A549 (cell line): ENCODE measurements at regions not wholly inside any gene's neighbourhood (a gene's known extent, or its start where the extent isn't known, plus 50 kb on each side); places are given as distances from the start of the nearest gene placed in this dataset.

ENCODE experiments used
- ATAC-seq, 2 experiments: fragments of 200-7000 bp in 1 of 2; fragments of >200 bp in 1 of 2; cut with Nextera tagmentation in 1 of 2; cut with Tn5 transposase in 1 of 2; 3 replicates each; pipeline versions ENCODE4 v1.8.0 to v1.9.1; 2018 to 2020; ENCODE audit warnings: mild to moderate bottlenecking in 1 of 2, moderate library complexity in 1 of 2
- CTCF ChIA-PET: fragments of 300-600 bp; sonication (Branson Sonifier 250); formaldehyde crosslinking; extraction: SDS; loops from one replicate; lab custom pipeline; 2021; ENCODE audit warnings: antibody characterized with exemption, inconsistent platforms; lab: Yijun Ruan, JAX
- POLR2A ChIA-PET: fragments of 350-600 bp; formaldehyde crosslinking; extraction: SDS; loops from one replicate; lab custom pipeline; 2021; ENCODE audit warnings: antibody characterized with exemption, inconsistent platforms; lab: Yijun Ruan, JAX
- DNase-seq, 2 experiments: peaks; one replicate each; pipeline versions ENCODE4 v3.0.0 to v3.0.0-alpha.2; 2011 to 2016; ENCODE audit warnings: low read depth in 1 of 2, low spot score in 1 of 2
- FAIRE-seq: peaks from 2 replicates; lab custom pipeline; 2011; peaks lifted over from hg19 to GRCh38; lab: Jason Lieb, UNC
- H3K27ac ChIP-seq, 2 experiments: fragments of >200 bp; sonication (Bioruptor Twin); formaldehyde crosslinking; 3 replicates each; pipeline ENCODE4 v1.5.1; 2016 to 2017
- H3K4me1 ChIP-seq: fragments of >200 bp; sonication (Bioruptor Twin); formaldehyde crosslinking; 3 replicates; pipeline ENCODE4 v1.6.1; 2016
- H3K4me2 ChIP-seq: fragments of >200 bp; sonication (Bioruptor Twin); formaldehyde crosslinking; 3 replicates; pipeline ENCODE4 v1.6.1; 2016
- H3K4me3 ChIP-seq: fragments of >200 bp; sonication (Bioruptor Twin); formaldehyde crosslinking; 3 replicates; pipeline ENCODE4 v1.5.1; 2016
- H3K9me3 ChIP-seq: fragments of >200 bp; sonication (Bioruptor Twin); formaldehyde crosslinking; 3 replicates; pipeline ENCODE4 v1.6.1; 2016
- CBX2 ChIP-seq: fragments of 200-600 bp; sonication (generic); IDR thresholded peaks from 2 replicates; pipeline ENCODE4 v1.6.1; 2016; ENCODE audit warnings: low read depth, mild to moderate bottlenecking, borderline replicate concordance
- CEBPB ChIP-seq, 2 experiments: fragments of >200 bp in 1 of 2; sonication (Bioruptor Twin) in 1 of 2; formaldehyde crosslinking in 1 of 2; IDR thresholded peaks; 2 replicates each; pipeline ENCODE4 v1.6.1; 2012 to 2016
- E2F6 ChIP-seq: IDR thresholded peaks from 2 replicates; pipeline ENCODE4 v1.6.1; 2012; ENCODE audit warnings: low read depth, borderline replicate concordance
- EHF ChIP-seq: fragments of 250-450 bp; sonication (Bioruptor Pico); IDR thresholded peaks from 2 replicates; pipeline ENCODE4 v1.5.0; 2020; ENCODE audit warnings: mild to moderate bottlenecking
- EHMT2 ChIP-seq: fragments of 200-600 bp; sonication (generic); IDR thresholded peaks from 2 replicates; pipeline ENCODE4 v1.6.1; 2016; ENCODE audit warnings: antibody characterized with exemption, low read depth, mild to moderate bottlenecking, moderate library complexity
- ELK1 ChIP-seq: fragments of 150-350 bp; IDR thresholded peaks from 2 replicates; pipeline ENCODE4 v1.6.1; 2014; ENCODE audit warnings: low read depth, mild to moderate bottlenecking, low read length
- EP300 ChIP-seq, 2 experiments: fragments of >200 bp; sonication (Bioruptor Twin); formaldehyde crosslinking; IDR thresholded peaks; 2 replicates in 1 of 2; 3 replicates in 1 of 2; pipeline ENCODE4 v1.6.1; 2016 to 2017
- FOSB ChIP-seq: fragments of 250-450 bp; sonication (Bioruptor Pico); IDR thresholded peaks from 2 replicates; pipeline ENCODE4 v1.5.0; 2020; ENCODE audit warnings: mild to moderate bottlenecking, moderate library complexity
- FOSL2 ChIP-seq, 2 experiments: fragments of 450-650 bp in 1 of 2; fragments of >200 bp in 1 of 2; sonication (Bioruptor Twin) in 1 of 2; formaldehyde crosslinking; IDR thresholded peaks; 2 replicates each; pipeline versions ENCODE4 v1.5.0 to v1.6.1; 2016 to 2020; ENCODE audit warnings: mild to moderate bottlenecking in 1 of 2, moderate library complexity in 1 of 2
- GATA3 ChIP-seq: IDR thresholded peaks from 2 replicates; pipeline ENCODE4 v1.6.1; 2012; ENCODE audit warnings: borderline replicate concordance
- HMGXB4 ChIP-seq: fragments of 250-450 bp; sonication (Bioruptor Pico); IDR thresholded peaks from 2 replicates; pipeline ENCODE4 v1.5.0; 2021; ENCODE audit warnings: mild to moderate bottlenecking, moderate library complexity, borderline replicate concordance
- HOXA7 ChIP-seq: fragments of 250-450 bp; sonication (Bioruptor Pico); IDR thresholded peaks from 2 replicates; pipeline ENCODE4 v1.5.0; 2020; ENCODE audit warnings: mild to moderate bottlenecking, moderate library complexity
- HOXB13 ChIP-seq: fragments of 250-450 bp; sonication (Bioruptor Pico); IDR thresholded peaks from 2 replicates; pipeline ENCODE4 v1.5.0; 2020; ENCODE audit warnings: low read depth, mild to moderate bottlenecking, moderate library complexity
- JUN ChIP-seq, 2 experiments: fragments of >200 bp; sonication (Bioruptor Twin); formaldehyde crosslinking; IDR thresholded peaks; 2 replicates in 1 of 2; 3 replicates in 1 of 2; pipeline ENCODE4 v1.6.1; 2016 to 2017
- KDM1A ChIP-seq: fragments of 200-600 bp; sonication (generic); IDR thresholded peaks from 2 replicates; pipeline ENCODE4 v1.6.1; 2016; ENCODE audit warnings: low read depth, mild to moderate bottlenecking
- KDM5A ChIP-seq: fragments of 200-600 bp; sonication (generic); IDR thresholded peaks from 2 replicates; pipeline ENCODE4 v1.6.1; 2016; ENCODE audit warnings: antibody characterized with exemption, mild to moderate bottlenecking
- MAX ChIP-seq: IDR thresholded peaks from 2 replicates; pipeline ENCODE4 v1.6.1; 2012
- MAZ ChIP-seq: fragments of 150-350 bp; IDR thresholded peaks from 2 replicates; pipeline ENCODE4 v1.6.1; 2014; ENCODE audit warnings: antibody characterized with exemption, low read depth, low read length, borderline replicate concordance
- MYC ChIP-seq: IDR thresholded peaks from 2 replicates; pipeline ENCODE4 v1.6.1; 2012; ENCODE audit warnings: mild to moderate bottlenecking, inconsistent platforms, low read length, improper control_type of control experiment, borderline replicate concordance
- NFE2L2 ChIP-seq: fragments of 150-350 bp; conservative IDR thresholded peaks from 2 replicates; pipeline ENCODE4 v1.6.1; 2014; ENCODE audit warnings: low read length
- NPAS2 ChIP-seq: fragments of 250-450 bp; sonication (Bioruptor Pico); IDR thresholded peaks from 2 replicates; pipeline ENCODE4 v1.8.0; 2022; ENCODE audit warnings: mild to moderate bottlenecking, moderate library complexity, borderline replicate concordance
- PHF8 ChIP-seq: fragments of 200-600 bp; sonication (generic); IDR thresholded peaks from 2 replicates; pipeline ENCODE4 v1.6.1; 2016; ENCODE audit warnings: low read depth, mild to moderate bottlenecking, antibody characterized with exemption, moderate library complexity, borderline replicate concordance
- RNF2 ChIP-seq: fragments of 200-600 bp; sonication (generic); IDR thresholded peaks from 2 replicates; pipeline ENCODE4 v1.6.1; 2016; ENCODE audit warnings: low read depth, mild to moderate bottlenecking, antibody characterized with exemption, moderate library complexity, borderline replicate concordance
- SMC3 ChIP-seq: fragments of >200 bp; sonication (Bioruptor Twin); formaldehyde crosslinking; IDR thresholded peaks from 3 replicates; pipeline ENCODE4 v1.6.1; 2018; ENCODE audit warnings: inconsistent platforms
- TP53 ChIP-seq: fragments of 250-450 bp; sonication (Bioruptor Pico); IDR thresholded peaks from 2 replicates; pipeline ENCODE4 v1.5.0; 2021; ENCODE audit warnings: mild to moderate bottlenecking, moderate library complexity
- USF2 ChIP-seq: fragments of 450-650 bp; IDR thresholded peaks from 2 replicates; pipeline ENCODE4 v1.6.1; 2014; ENCODE audit warnings: antibody characterized with exemption
- ZFP36 ChIP-seq: fragments of 450-650 bp; IDR thresholded peaks from 2 replicates; pipeline ENCODE4 v1.6.1; 2014; ENCODE audit warnings: borderline replicate concordance; ENCODE audit not compliant: partially characterized antibody
- WGBS: methylation state at CpG from one replicate; pipeline ENCODE4 v1.1.6; 2017; ENCODE audit errors: missing lambda C conversion rate; 5-methylcytosine and 5-hydroxymethylcytosine counted together

- TF ChIP-seq HMGXB4 (CRISPR knock-in tag) = no peak
- no peak for TF ChIP-seq HOXA7
- TF ChIP-seq ELK1 = no peak
- TF ChIP-seq NPAS2 (CRISPR knock-in tag) = no peak
- TF ChIP-seq NFE2L2 = no peak
- no peak for TF ChIP-seq SMC3
Observed at GRCh38 chr5:109605207-109605730, 84.5 kb upstream of the MAN2A1 start (continued).

- 20% methylated on average over 1 of the region's 1 CpG for WGBS
- H3K27ac ChIP-seq = no peak overlapping the region
- POLR2A ChIA-PET = no interaction called here
- no peak for DNase-seq
- TF ChIP-seq USF2 = no peak
- TF ChIP-seq, all 56 proteins: peak for 0
- Histone ChIP-seq H3K4me2 (no peak overlapping the region), H3K4me1 (no peaks in the 10 kb centered on the region), H3K4me3 (no peak overlapping the region), H3K9me3 (no peaks in the 10 kb centered on the region)
- ATAC-seq (no peak), FAIRE-seq (no peak)
- CTCF ChIA-PET = no interaction called here
Observed at GRCh38 chr5:109604758-109605157, 85.0 kb upstream of the MAN2A1 start.

GRCh38 chr5:109601736-109602135 lies 88.0 kb upstream of the MAN2A1 start:
- DNase-seq = no peak
- 7% methylated on average over 3 of the region's 3 CpGs for WGBS
- no peak for FAIRE-seq

GRCh38 chr5:109597893-109598292 lies 91.8 kb upstream of the MAN2A1 start:
- Histone ChIP-seq H3K4me2 (no peak overlapping the region), H3K27ac (no peak overlapping the region), H3K4me1 (no peaks in the 10 kb centered on the region), H3K4me3 (no peak overlapping the region), H3K9me3 (no peaks in the 10 kb centered on the region)
- TF ChIP-seq JUN (IDR thresholded peaks at IDR 0.05) = no peak
- TF ChIP-seq CBX2 = no peak
- TF ChIP-seq KDM5A = no peak
- TF ChIP-seq FOSB (CRISPR knock-in tag) = no peak
- no peak for TF ChIP-seq EP300 (IDR thresholded peaks at IDR 0.05)
- no peak for TF ChIP-seq NFE2L2
- TF ChIP-seq E2F6 = no peak
- TF ChIP-seq PHF8 = no peak
- TF ChIP-seq EHMT2 = no peak
- TF ChIP-seq FOSL2 (IDR thresholded peaks at IDR 0.05) = no peak
- no peak for TF ChIP-seq FOSL2 (CRISPR knock-in tag; IDR thresholded peaks at IDR 0.05)
- TF ChIP-seq EHF = no peak
- TF ChIP-seq MAZ = no peak
- TF ChIP-seq GATA3 = no peak
- TF ChIP-seq KDM1A = no peak
- no peak for TF ChIP-seq ZFP36
- TF ChIP-seq TP53 (CRISPR knock-in tag) = no peak
- no peak for TF ChIP-seq HOXB13
- TF ChIP-seq RNF2 = no peak
- no peak for TF ChIP-seq MAX
- TF ChIP-seq MYC = no peak
- POLR2A ChIA-PET = no interaction called here
- whole genome bisulfite sequencing = 6% methylated on average over 4 of the region's 4 CpGs
- ATAC-seq (no peak), FAIRE-seq (no peak), DNase-seq (no peak)
- CTCF ChIA-PET = no interaction called here

More at GRCh38 chr5:109601736-109602135, 88.0 kb upstream of the MAN2A1 start:
- TF ChIP-seq KDM1A (no peak), GATA3 (no peak), CEBPB (IDR thresholded peaks at IDR 0.05) (no peak)
- Histone ChIP-seq H3K4me2 (no peak overlapping the region), H3K27ac (no peak overlapping the region), H3K4me1 (no peaks in the 10 kb centered on the region), H3K9me3 (no peaks in the 10 kb centered on the region), H3K4me3 (no peak overlapping the region)
- CTCF ChIA-PET = no interaction called here
- POLR2A ChIA-PET = no interaction called here
- ATAC-seq = no peak
